ENCODE measurements at regions not wholly inside any gene's neighbourhood (a gene's known extent, or its start where the extent isn't known, plus 50 kb on each side); places are given as distances from the start of the nearest gene placed in this dataset.
"Not testable (repeated sequence)": the region's sequence is repeated elsewhere in the genome, so short reads cannot be mapped to it uniquely, and the experiment has no call there.

DNA sequence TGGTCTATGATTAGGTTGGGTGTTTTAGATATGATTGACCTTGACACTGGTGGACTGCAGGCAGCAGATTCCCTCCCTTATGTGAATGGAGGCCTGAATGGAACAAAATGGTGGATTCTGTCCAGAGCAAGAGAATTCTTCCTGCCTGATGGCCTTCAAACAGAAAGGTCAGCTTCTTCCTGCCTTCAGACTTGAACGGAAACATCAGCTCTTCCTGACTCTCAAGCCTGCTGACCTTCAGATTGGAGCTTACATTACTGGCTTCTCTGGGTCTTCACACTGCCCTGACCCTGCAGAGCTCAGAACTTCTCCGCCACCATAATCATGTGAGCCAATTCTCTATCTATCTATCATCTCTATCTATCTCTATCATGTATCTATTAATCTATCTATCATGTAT is 111.6 kb downstream of the RAMP3 start:
- DNase-seq = no peak

DNA sequence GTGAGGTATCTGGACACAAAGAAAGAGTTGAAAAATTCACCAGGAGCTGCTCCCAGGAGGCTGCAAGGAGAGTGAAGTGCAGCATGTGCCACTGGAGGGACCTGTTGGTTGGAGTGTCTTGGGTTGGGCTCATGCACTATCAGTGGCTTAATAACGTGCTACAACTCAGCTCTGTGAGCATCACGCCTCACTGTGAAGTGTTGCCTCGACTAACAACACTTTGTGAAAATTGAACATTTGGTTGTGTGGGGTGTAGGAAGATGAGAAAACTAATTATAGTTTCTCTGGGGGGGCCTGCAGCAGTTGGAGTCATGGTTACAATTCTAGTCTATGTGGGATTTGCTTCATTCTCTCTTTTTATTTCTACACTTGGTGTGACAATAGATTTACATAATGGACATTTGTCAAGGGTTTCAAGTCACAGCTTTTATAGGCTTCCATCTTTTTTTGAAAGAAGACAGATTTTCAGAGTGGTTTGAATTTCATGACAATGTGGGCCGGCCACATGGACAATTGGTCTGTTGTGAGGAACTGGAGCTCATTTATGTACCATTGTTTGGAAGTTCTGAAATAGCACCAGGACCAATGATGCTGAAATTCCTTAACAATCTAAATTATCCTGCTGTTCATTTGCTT is 121.3 kb downstream of the RAMP3 start:
- DNase-seq = no peak

DNA sequence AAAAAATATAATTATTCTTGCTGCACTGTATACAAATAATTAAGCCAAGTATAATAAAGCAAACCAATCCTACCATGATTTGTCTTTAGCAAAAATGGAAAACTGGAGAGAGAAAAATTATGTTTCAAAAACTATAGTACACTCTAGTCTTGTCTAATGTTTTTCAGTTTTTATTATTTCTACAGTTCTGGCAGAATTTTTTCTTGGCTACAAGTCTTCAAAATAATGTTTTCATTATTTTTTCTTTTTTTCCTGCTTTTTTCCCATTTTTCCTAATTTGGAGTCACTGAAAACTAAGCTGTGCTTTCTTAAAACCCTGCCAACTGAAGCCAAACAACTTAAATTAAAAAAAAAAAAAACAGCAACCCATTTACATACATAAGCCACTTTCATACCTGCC is 132.0 kb downstream of the RAMP3 start:
- DNase-seq = not testable (repeated sequence)

DNA sequence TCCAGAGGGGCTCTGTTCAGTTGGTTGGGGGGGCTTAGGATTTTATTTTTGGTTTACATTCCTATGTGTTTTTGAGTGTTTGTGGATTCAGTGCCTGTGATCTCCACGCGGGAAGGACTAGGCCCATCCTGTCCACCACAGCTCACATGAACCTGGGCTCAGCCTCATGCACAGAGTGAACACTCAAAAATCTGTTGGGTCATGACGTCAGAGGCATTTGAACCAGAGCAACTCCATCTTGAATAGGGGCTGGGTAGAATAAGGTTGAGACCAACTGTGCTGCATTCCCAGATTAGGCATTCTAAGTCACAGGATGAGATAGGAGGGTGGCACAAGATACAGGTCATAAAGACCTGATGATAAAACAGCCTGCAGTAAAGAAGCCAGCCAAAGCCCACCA is 133.3 kb downstream of the RAMP3 start:
- no peak for DNase-seq

- DNase-seq = no peak
Observed at GRCh38 chr7:45292481-45292880, 134.9 kb downstream of the RAMP3 start.

- DNase-seq = no peak
Observed at GRCh38 chr7:45293295-45293942, 135.8 kb downstream of the RAMP3 start.

- no peak for DNase-seq
Observed at GRCh38 chr7:45294559-45294958, 137.0 kb downstream of the RAMP3 start.

- no peak for DNase-seq
Observed at GRCh38 chr7:45295222-45295621, 137.6 kb downstream of the RAMP3 start.

GRCh38 chr7:45296748-45297147 is 139.2 kb downstream of the RAMP3 start:
- no peak for DNase-seq

DNA sequence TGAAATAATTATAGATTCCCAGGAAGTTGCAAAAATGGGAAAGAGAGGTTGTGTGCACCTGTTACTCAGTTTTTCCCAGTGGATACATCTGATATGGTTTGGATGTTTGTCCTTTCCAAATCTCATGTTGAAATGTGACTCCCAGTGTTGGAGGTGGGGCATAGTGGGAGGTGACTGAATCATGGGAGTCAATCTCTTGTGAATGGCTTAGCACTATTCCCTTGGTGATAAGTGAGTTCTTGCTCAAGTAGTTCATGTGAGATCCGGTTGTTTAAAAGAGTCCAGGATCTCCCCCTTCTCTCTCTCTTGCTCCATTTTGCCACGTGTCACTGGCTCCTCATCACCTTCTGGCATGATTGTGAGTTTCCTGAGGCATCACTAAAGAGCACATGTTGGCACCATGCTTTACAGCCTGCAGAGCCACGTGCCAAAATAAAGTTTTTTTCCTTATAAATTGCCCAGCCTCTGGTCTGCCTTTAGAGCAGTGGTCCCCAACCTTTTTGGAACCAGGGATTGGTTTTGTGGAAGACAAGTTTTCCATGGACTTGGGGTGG is 149.2 kb downstream of the RAMP3 start:
- no peak for DNase-seq

DNA sequence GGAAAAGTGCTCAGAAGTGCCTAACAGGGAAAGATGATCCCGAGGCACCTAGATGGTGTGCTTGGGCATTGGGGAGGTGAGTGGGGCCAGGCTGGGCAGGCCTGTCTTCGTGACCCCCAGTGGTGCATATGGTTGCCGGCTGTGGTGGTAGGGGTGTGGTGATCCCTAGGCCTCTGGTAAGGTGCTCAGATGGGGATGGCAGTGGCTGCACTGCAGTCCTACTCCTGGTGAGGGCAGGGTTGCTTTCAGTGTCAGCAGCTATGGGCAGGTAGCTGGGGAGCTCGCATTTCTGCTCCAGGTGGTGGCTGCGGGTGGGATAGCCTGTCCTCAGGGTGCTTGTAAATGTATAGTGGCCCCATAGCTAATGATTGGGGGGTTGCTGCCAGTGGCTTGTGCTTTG is 154.0 kb downstream of the RAMP3 start:
- DNase-seq = no peak

DNA sequence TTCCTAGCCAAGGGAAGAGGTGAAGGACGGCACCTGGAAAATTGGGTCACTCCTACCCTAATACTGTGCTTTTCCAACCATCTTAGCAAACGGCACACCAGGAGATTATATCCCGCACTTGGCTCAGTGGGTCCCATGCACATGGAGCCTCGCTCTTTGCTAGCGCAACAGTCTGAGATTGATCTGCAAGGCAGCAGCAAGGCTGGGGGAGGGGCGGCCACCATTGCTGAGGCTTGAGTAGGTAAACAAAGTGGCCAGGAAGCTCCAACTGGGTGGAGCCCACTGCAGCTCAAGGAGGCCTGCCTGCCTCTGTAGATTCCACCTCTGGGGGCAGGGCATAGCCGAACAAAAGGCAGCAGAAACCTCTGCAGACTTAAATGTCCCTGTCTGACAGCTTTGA is 157.9 kb downstream of the RAMP3 start:
- not testable (repeated sequence) for DNase-seq

- DNase-seq = no peak
Observed at GRCh38 chr7:45324683-45325237, 167.2 kb downstream of the RAMP3 start.

DNA sequence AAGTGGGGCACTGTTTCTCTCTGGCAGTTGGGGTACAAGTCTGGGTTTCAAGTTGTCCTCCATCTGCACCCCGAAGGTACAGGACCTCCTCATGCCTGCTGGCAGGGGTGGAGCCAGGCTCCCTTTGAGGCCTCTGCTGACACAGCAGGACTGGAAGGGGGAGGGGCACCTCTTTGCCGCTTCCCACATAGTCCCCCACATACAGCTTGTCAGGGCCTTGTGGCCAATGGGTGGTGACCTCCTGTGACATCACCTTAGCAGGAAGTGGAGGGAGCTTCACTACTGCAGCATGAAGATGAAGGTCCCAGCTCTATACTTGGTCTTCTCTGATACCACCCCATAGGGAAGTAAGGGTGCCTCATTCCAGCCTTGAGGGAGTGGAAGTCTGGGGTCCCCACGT is 167.8 kb downstream of the RAMP3 start:
- DNase-seq = no peak

- DNase-seq = no peak
Observed at GRCh38 chr7:45328403-45328981, 170.9 kb downstream of the RAMP3 start.

DNA sequence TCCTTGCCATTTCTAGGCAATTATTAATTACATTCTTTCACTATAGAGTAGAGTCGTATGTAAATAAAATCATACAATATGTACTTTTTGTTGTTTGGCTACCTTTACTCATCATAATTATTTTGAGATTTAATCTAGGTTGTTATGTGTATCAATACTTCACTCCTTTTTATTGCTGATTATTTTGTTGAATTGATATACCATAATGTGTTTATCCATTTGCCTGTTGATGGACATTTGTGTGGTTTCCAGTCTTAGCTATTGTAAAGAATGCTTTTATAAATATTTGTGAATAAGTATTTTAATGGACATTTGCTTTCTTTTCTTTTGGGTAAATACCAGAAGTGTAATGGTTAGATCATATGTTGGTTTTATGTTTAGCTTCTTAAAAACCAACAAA is 174.0 kb downstream of the RAMP3 start:
- DNase-seq = no peak

GRCh38 chr7:45335024-45335423 is 177.4 kb downstream of the RAMP3 start:
- DNase-seq = not testable (repeated sequence)

- no peak for DNase-seq
Observed at GRCh38 chr7:45342236-45342635, 184.6 kb downstream of the RAMP3 start.

- no peak for DNase-seq
Observed at GRCh38 chr7:45343746-45344145, 186.2 kb downstream of the RAMP3 start.

- no peak for DNase-seq
Observed at GRCh38 chr7:45347804-45348203, 190.2 kb downstream of the RAMP3 start.

DNA sequence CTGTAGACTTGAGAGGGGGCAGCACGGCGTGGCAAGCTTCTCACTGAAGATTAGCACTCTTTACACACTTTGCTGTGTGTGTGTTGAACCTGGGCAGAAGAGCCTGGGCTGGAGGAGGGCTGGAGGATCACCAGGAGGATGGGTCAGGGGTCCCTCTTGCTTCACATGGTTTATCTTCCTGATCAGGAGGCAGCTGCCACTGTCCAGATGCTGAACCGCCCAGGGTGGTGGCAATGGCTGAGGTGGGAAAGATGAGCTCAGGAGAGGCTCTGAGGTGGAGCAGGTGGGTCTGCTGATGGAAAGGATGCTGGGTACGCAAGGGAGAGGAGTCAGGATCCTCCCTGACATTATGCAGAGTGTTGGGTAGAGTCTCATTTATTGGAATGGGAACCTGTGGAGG is 191.5 kb downstream of the RAMP3 start:
- DNase-seq = no peak

DNA sequence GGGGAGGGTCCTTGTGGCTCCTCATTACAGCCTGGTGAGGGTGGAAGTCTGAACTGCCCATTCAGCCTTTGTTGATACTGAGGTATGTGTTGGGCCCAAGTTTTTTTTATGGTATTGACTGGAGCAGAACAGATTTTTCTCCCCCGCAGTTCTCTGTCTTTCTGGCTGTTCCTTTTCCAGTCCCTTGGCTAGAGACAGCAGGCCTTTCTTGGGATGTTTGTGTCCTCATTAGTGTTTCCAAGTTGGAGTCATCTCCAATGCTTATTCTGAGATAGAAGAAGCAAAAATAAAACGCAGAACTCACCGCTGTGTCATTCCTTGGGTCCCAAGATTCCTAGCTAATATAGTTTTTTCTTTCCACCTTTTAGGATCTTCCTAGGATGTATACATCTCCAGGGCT is 193.3 kb downstream of the RAMP3 start:
- no peak for DNase-seq

- no peak for DNase-seq
Observed at GRCh38 chr7:45358287-45358686, 200.7 kb downstream of the RAMP3 start.

GRCh38 chr7:45359250-45359649 is 201.7 kb downstream of the RAMP3 start:
- no peak for DNase-seq

Data from stimulated activated CD4-positive, alpha-beta T cell treated with anti-CD3 and anti-CD28 coated beads, Interleukin-1b, Interleukin-23, amount 100 ng/mL, for 48 hours (primary cell).